RWPE2 (cell line): ENCODE measurements at regions not wholly inside any gene's neighbourhood (a gene's known extent, or its start where the extent isn't known, plus 50 kb on each side); places are given as distances from the start of the nearest gene placed in this dataset.

Source experiments
- ATAC-seq: fragments of 200-7000 bp; cut with Tn5 transposase; 3 replicates; pipeline ENCODE4 v1.9.1; 2021; ENCODE audit warnings: low read depth
- DNase-seq: peaks from one replicate; pipeline ENCODE4 v3.0.0-alpha.2; 2020; ENCODE audit warnings: low spot score
- H3K27ac ChIP-seq: fragments of 450-650 bp; 2 replicates; pipeline ENCODE4 v1.5.1; 2017; ENCODE audit warnings: mild to moderate bottlenecking; ENCODE audit not compliant: poor library complexity, severe bottlenecking
- H3K27me3 ChIP-seq: fragments of 250-450 bp; sonication (Bioruptor Pico); 2 replicates; pipeline ENCODE4 v1.5.1; 2021; ENCODE audit warnings: mild to moderate bottlenecking, moderate library complexity; ENCODE audit not compliant: insufficient read depth, poor library complexity, severe bottlenecking
- H3K36me3 ChIP-seq: fragments of 250-450 bp; sonication (Bioruptor Pico); 2 replicates; pipeline ENCODE4 v1.5.1; 2020; ENCODE audit warnings: low read depth, mild to moderate bottlenecking, moderate library complexity
- H3K4me1 ChIP-seq: fragments of 250-450 bp; sonication (Bioruptor Pico); 2 replicates; pipeline ENCODE4 v1.5.1; 2021; ENCODE audit warnings: mild to moderate bottlenecking, moderate library complexity; ENCODE audit not compliant: insufficient read depth, poor library complexity, severe bottlenecking
- H3K4me3 ChIP-seq: fragments of 250-450 bp; sonication (Bioruptor Pico); 2 replicates; pipeline ENCODE4 v1.5.1; 2021; ENCODE audit warnings: mild to moderate bottlenecking, moderate library complexity; ENCODE audit not compliant: severe bottlenecking
- H3K9me3 ChIP-seq: fragments of 250-450 bp; sonication (Bioruptor Pico); 2 replicates; pipeline ENCODE4 v1.5.1; 2021; ENCODE audit warnings: mild to moderate bottlenecking, moderate library complexity; ENCODE audit not compliant: severe bottlenecking
- TF ChIP-seq, protein P1 (sequence below): fragments of 450-650 bp; IDR thresholded peaks from one replicate; pipeline ENCODE4 v1.5.1; 2017; ENCODE audit warnings: mild to moderate bottlenecking, moderate library complexity; ENCODE audit not compliant: poor library complexity, severe bottlenecking

DNA sequence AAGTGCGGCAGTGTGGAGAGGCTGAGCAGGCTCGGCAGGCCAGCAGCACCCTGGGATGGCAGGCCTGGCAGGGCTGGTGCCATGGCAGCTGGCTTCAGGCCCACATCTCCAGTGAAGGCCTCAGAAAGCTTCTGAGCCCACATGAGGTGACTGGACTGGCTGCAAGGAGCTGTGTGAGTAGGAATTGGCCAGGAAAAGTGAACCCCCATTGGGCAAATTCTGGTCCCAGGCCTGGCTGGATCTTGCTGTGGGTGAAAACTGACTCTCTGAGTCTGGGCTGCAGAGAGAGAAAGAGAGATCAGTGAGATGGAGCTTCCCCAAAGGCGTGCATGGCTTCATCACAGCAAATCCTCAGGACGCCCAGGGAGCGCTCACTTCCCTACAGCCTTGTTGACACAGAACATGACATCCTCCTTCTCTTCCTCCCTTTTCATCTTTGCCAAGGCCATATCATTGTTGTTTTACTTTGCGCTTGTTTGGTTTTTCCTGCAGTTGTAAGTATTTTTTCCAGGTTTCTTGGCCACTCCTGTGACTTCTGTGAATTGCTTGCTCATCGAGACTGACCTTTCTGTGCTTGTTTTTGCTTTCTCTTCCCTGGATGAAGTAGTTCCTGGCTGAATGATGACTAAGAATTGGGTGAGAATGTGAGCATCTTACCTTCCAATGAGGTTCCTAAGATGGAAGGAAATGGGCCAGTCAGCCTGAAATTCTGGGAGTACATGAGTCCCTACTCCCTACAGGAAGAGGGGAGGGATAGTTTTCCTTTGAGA lies 299.1 kb downstream of the TLE3 start:
- peaks cover 10% of the 10 kb centered on the region for H3K4me1 ChIP-seq
- no peak for DNase-seq
- no peak for ATAC-seq

DNA sequence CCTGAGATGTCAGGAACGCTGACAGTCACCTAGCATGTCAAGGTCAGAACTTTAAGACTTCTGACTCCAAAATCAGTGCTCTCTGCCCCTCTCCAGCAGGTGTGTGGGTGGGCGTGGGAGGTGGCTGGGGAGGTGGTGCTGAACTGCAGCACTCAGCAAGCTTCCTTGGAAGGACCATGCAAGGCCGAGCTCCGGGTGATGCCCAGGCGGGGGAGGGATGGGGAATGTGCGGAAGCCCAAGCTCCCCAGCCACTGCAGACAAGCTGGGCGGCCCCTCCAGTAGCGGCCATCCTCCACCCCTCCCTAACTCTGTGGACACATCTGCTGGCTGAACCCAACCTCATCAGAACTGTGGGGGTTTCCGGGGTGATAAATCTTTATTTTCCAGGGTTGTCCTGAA lies 296.6 kb downstream of the TLE3 start:
- TF ChIP-seq, protein P1, sequence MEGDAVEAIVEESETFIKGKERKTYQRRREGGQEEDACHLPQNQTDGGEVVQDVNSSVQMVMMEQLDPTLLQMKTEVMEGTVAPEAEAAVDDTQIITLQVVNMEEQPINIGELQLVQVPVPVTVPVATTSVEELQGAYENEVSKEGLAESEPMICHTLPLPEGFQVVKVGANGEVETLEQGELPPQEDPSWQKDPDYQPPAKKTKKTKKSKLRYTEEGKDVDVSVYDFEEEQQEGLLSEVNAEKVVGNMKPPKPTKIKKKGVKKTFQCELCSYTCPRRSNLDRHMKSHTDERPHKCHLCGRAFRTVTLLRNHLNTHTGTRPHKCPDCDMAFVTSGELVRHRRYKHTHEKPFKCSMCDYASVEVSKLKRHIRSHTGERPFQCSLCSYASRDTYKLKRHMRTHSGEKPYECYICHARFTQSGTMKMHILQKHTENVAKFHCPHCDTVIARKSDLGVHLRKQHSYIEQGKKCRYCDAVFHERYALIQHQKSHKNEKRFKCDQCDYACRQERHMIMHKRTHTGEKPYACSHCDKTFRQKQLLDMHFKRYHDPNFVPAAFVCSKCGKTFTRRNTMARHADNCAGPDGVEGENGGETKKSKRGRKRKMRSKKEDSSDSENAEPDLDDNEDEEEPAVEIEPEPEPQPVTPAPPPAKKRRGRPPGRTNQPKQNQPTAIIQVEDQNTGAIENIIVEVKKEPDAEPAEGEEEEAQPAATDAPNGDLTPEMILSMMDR = no peak
- H3K9me3 ChIP-seq = no peaks in the 10 kb centered on the region
- ATAC-seq = no peak

More for the DNA sequence above, 299.1 kb downstream of the TLE3 start:
- Histone ChIP-seq H3K4me3 (no peak overlapping the region), H3K27me3 (no peaks in the 10 kb centered on the region), H3K9me3 (no peaks in the 10 kb centered on the region), H3K36me3 (no peaks in the 10 kb centered on the region), H3K27ac (no peak overlapping the region)
- TF ChIP-seq, protein P1 = no peak

DNA sequence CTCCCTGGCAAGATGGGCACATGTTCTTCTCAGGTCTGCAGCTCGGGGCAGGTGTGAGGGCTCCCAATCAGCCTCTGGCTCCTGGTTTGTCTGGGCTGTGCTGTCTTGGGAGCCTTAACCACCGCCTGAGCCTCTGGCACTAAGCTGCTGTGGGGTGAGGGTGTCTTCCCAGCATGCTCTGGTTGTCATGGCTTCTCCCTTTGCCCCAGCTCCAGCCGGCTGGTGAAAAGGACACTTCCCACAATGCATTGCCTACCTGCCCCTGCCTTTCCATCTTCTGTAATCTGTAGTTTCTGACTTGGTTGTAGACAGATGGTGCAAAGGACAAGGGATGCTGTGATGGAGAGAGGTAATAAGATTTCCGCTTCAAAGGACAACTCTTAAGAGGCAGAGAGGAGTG lies 295.3 kb downstream of the TLE3 start:
- no peak for DNase-seq
- ATAC-seq = no peak
- Histone ChIP-seq H3K4me3 (no peak overlapping the region), H3K4me1 (no peaks in the 10 kb centered on the region), H3K27me3 (no peaks in the 10 kb centered on the region), H3K27ac (no peak overlapping the region), H3K9me3 (no peaks in the 10 kb centered on the region), H3K36me3 (no peaks in the 10 kb centered on the region)
- TF ChIP-seq, protein P1 = no peak

More for the DNA sequence above, 296.6 kb downstream of the TLE3 start:
- no peaks in the 10 kb centered on the region for H3K27me3 ChIP-seq
- H3K27ac ChIP-seq = no peak overlapping the region
- H3K4me3 ChIP-seq = no peak overlapping the region
- DNase-seq = no peak
- no peaks in the 10 kb centered on the region for H3K36me3 ChIP-seq
- no peaks in the 10 kb centered on the region for H3K4me1 ChIP-seq

DNA sequence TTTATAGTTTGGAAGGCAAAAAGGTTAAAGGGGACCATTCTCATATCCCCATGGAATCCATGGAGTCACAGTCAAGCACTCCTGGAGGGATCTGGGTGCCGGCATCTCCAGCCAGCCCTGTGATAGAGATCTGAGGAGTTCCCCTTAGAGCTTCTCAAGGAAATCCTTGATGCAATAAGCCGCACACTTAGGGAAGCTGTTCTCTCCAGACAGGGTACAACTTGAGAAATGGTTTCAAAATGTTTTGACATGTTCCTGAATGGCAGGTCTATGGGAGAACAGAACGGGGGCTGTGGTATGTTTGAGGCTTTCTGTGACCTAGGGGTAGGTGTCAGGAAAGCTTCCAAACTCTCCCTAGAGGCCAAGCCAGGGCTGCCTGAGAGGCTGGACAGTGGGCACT lies 292.9 kb downstream of the TLE3 start:
- Histone ChIP-seq H3K4me3 (no peak overlapping the region), H3K4me1 (no peaks in the 10 kb centered on the region), H3K27ac (no peak overlapping the region), H3K27me3 (no peaks in the 10 kb centered on the region), H3K36me3 (no peaks in the 10 kb centered on the region), H3K9me3 (no peaks in the 10 kb centered on the region)
- DNase-seq = no peak
- ATAC-seq = no peak
- TF ChIP-seq, protein P1 = no peak
